Suprapubic skin (tissue), 3 donors: ENCODE measurements at regions not wholly inside any gene's neighbourhood (a gene's known extent, or its start where the extent isn't known, plus 50 kb on each side); places are given as distances from the start of the nearest gene placed in this dataset.

Source experiments
- POLR2AphosphoS5 ChIP-seq, 3 donors: sonication (generic); formaldehyde crosslinking; IDR thresholded peaks; one replicate each; pipeline ENCODE4 v1.6.1; 2017; ENCODE audit warnings: antibody characterized with exemption in 3 of 3
- TF ChIP-seq, protein P1 (sequence below), 2 donors: fragments of 200-600 bp in 1 of 2; fragments of 450-650 bp in 1 of 2; sonication (generic) in 1 of 2; IDR thresholded peaks; one replicate each; pipeline ENCODE4 v1.5.1; 2016 to 2019; ENCODE audit warnings: antibody characterized with exemption in 2 of 2, mild to moderate bottlenecking in 1 of 2, moderate library complexity in 1 of 2

DNA sequence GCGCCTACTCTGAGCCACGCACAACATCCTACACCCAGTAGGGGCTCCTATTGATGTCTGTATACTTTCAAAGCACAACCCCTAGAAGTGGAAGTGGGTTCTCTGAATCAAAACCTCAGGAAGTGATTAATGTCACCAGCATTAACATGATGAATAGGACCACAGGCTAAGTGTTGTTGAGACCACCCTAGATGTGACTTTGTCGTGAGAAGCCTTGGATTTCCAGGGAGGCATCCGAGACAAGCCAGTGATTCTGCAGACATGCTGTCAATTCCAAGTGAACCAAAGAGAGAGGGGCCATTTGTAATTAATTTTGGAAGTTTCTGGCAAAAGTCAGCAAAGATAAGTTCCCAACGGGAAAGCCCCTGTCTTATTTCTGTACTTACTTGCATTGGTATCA is 493.0 kb downstream of the ZIC3 start:
- TF ChIP-seq, protein P1, sequence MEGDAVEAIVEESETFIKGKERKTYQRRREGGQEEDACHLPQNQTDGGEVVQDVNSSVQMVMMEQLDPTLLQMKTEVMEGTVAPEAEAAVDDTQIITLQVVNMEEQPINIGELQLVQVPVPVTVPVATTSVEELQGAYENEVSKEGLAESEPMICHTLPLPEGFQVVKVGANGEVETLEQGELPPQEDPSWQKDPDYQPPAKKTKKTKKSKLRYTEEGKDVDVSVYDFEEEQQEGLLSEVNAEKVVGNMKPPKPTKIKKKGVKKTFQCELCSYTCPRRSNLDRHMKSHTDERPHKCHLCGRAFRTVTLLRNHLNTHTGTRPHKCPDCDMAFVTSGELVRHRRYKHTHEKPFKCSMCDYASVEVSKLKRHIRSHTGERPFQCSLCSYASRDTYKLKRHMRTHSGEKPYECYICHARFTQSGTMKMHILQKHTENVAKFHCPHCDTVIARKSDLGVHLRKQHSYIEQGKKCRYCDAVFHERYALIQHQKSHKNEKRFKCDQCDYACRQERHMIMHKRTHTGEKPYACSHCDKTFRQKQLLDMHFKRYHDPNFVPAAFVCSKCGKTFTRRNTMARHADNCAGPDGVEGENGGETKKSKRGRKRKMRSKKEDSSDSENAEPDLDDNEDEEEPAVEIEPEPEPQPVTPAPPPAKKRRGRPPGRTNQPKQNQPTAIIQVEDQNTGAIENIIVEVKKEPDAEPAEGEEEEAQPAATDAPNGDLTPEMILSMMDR (IDR thresholded peaks at IDR 0.05): no peak
- TF ChIP-seq POLR2AphosphoS5 (IDR thresholded peaks at IDR 0.05): no peak
